Testis (tissue), 2 donors: ENCODE measurements at regions not wholly inside any gene's neighbourhood (a gene's known extent, or its start where the extent isn't known, plus 50 kb on each side); places are given as distances from the start of the nearest gene placed in this dataset.

ENCODE experiments used
- DNase-seq: peaks from one replicate; pipeline ENCODE4 v3.0.0-alpha.2; 2019
- H3K27ac ChIP-seq, 2 donors: fragments of 200-600 bp; sonication (generic); one replicate each; pipeline ENCODE4 v1.5.1; 2019
- H3K27me3 ChIP-seq: fragments of 200-600 bp; sonication (generic); one replicate; pipeline ENCODE4 v1.5.1; 2019
- H3K36me3 ChIP-seq: fragments of 200-600 bp; sonication (generic); one replicate; pipeline ENCODE4 v1.5.1; 2017; ENCODE audit warnings: low read depth; ENCODE audit errors: missing control alignments
- H3K4me1 ChIP-seq: fragments of 200-600 bp; sonication (generic); one replicate; pipeline ENCODE4 v1.5.1; 2019
- H3K4me3 ChIP-seq, 2 donors: fragments of 200-600 bp; sonication (generic); one replicate each; pipeline ENCODE4 v1.5.1; 2017 to 2019
- H3K9me3 ChIP-seq: fragments of 200-600 bp; sonication (generic); one replicate; pipeline ENCODE4 v1.5.1; 2017
- CTCF ChIP-seq, 3 experiments: fragments of 450-650 bp in 2 of 3; fragments of 200-600 bp in 1 of 3; sonication (generic) in 1 of 3; IDR thresholded peaks; one replicate each; pipeline ENCODE4 v1.5.1; 2016 to 2019; ENCODE audit warnings: antibody characterized with exemption in 3 of 3, mild to moderate bottlenecking in 2 of 3, moderate library complexity in 1 of 3
- POLR2A ChIP-seq: fragments of 450-650 bp; IDR thresholded peaks from one replicate; pipeline ENCODE4 v1.6.1; 2017; ENCODE audit warnings: antibody characterized with exemption, mild to moderate bottlenecking, moderate library complexity
- WGBS, 2 donors: methylation state at CpG; one replicate each; pipeline ENCODE4 v1.1.5; 2018; 5-methylcytosine and 5-hydroxymethylcytosine counted together
- intact Hi-C: fragments of 100-400 bp; cut with DNase I; formaldehyde crosslinking; loops from one replicate; pipeline ENCODE4 v1.15.1; 2023; ENCODE audit warnings: low total_unique reads

GRCh38 chr17:13199425-13199824 lies 181.6 kb upstream of the ELAC2 start:
- Histone ChIP-seq H3K27ac (no peak overlapping the region), H3K9me3 (no peaks in the 10 kb centered on the region), H3K4me1 (no peaks in the 10 kb centered on the region), H3K36me3 (no peaks in the 10 kb centered on the region), H3K27me3 (no peaks in the 10 kb centered on the region), H3K4me3 (no peak overlapping the region)
- DNase-seq, result no peak
- intact Hi-C loops, result no loop called here
- TF ChIP-seq CTCF (IDR thresholded peaks at IDR 0.05) (no peak), POLR2A (no peak)

- Histone ChIP-seq H3K36me3 (no peaks in the 10 kb centered on the region), H3K27me3 (no peaks in the 10 kb centered on the region), H3K4me1 (no peaks in the 10 kb centered on the region), H3K27ac (no peak overlapping the region), H3K9me3 (no peaks in the 10 kb centered on the region), H3K4me3 (no peak overlapping the region)
- 84 to 85% methylated on average over 4 of the region's 4 CpGs for WGBS, 2 donors
- no peak for TF ChIP-seq CTCF (IDR thresholded peaks at IDR 0.05)
- TF ChIP-seq POLR2A, result no peak
- no peak for DNase-seq
- intact Hi-C loops, result no loop called here
Observed at GRCh38 chr17:13197586-13197985, 179.8 kb upstream of the ELAC2 start.

GRCh38 chr17:13194887-13195286 lies 177.1 kb upstream of the ELAC2 start:
- DNase-seq, result no peak
- H3K4me3 ChIP-seq, result no peak overlapping the region
- H3K27me3 ChIP-seq, result no peaks in the 10 kb centered on the region
- no peaks in the 10 kb centered on the region for H3K9me3 ChIP-seq
- H3K36me3 ChIP-seq, result no peaks in the 10 kb centered on the region
- TF ChIP-seq POLR2A, result no peak
- no peak for TF ChIP-seq CTCF (IDR thresholded peaks at IDR 0.05)
- no peaks in the 10 kb centered on the region for H3K4me1 ChIP-seq
- intact Hi-C loops, result no loop called here
- WGBS, 2 donors, result 23 to 28% methylated on average over 2 of the region's 2 CpGs
- H3K27ac ChIP-seq, result no peak overlapping the region

GRCh38 chr17:13182854-13183253 lies 165.0 kb upstream of the ELAC2 start:
- H3K9me3 ChIP-seq, result no peaks in the 10 kb centered on the region
- no peak overlapping the region for H3K4me3 ChIP-seq
- H3K27me3 ChIP-seq, result no peaks in the 10 kb centered on the region
- intact Hi-C loops, result no loop called here
- H3K36me3 ChIP-seq, result no peaks in the 10 kb centered on the region
- WGBS, 2 donors, result 72 to 80% methylated on average over 4 of the region's 4 CpGs
- TF ChIP-seq POLR2A (no peak), CTCF (IDR thresholded peaks at IDR 0.05) (no peak)
- DNase-seq, result no peak
- no peak overlapping the region for H3K27ac ChIP-seq
- no peaks in the 10 kb centered on the region for H3K4me1 ChIP-seq

- Histone ChIP-seq H3K9me3 (no peaks in the 10 kb centered on the region), H3K4me3 (no peak overlapping the region), H3K27me3 (no peaks in the 10 kb centered on the region), H3K27ac (no peak overlapping the region), H3K36me3 (no peaks in the 10 kb centered on the region), H3K4me1 (no peaks in the 10 kb centered on the region)
- no peak for DNase-seq
- TF ChIP-seq CTCF (IDR thresholded peaks at IDR 0.05), result no peak
- no peak for TF ChIP-seq POLR2A
- intact Hi-C loops, result no loop called here
Observed at GRCh38 chr17:13182450-13182849, 164.6 kb upstream of the ELAC2 start.
